Erythroblast (primary cell): ENCODE measurements at regions not wholly inside any gene's neighbourhood (a gene's known extent, or its start where the extent isn't known, plus 50 kb on each side); places are given as distances from the start of the nearest gene placed in this dataset.

ENCODE experiments used
- GATA1 ChIP-seq: IDR thresholded peaks from 2 replicates; pipeline ENCODE4 v1.6.1; 2011; ENCODE audit warnings: low read depth, mild to moderate bottlenecking, control low read depth, low read length, moderate library complexity
- POLR2A ChIP-seq: IDR thresholded peaks from 2 replicates; pipeline ENCODE4 v1.6.1; 2011; ENCODE audit warnings: mild to moderate bottlenecking, low read length

DNA sequence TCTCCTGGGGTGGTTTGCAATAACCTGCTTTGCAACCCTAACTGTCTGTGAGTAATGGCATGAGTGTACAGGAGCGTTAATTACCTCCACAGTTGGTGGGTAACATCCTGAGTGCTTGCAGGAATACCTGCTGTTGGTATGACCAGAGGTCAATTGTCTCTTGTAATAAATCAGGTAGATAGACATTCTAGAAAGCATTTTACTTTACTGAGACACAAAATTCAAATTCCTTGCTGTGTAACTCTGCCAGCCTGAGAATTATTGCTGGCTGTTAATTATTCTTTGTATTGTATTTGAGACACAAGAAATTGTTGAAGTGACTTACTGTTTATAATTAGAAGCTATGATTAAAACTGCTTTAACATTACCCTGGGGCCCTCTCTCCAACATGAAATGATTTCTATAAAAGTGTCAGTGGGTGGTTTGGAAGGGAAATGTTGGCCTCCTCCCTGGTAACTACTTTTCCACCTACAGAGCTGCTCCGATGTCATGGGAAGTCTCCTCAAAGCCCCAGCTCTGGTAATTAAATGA, 150.8 kb upstream of the ADCY2 start:
- TF ChIP-seq POLR2A (no peak), GATA1 (no peak)
